Neural progenitor cell (in vitro differentiated cells): ENCODE measurements at regions not wholly inside any gene's neighbourhood (a gene's known extent, or its start where the extent isn't known, plus 50 kb on each side); places are given as distances from the start of the nearest gene placed in this dataset.

Source experiments
- DNase-seq: peaks from one replicate; pipeline ENCODE4 v3.0.0-alpha.2; 2016; ENCODE audit warnings: low spot score
- H2AFZ ChIP-seq: fragments of 200-600 bp; sonication (generic); replicated peaks from 2 replicates; pipeline ENCODE4 v1.6.1; 2016; ENCODE audit warnings: antibody characterized with exemption
- H3F3A ChIP-seq: fragments of 200-600 bp; sonication (generic); 2 replicates; pipeline ENCODE4 v1.6.1; 2016; ENCODE audit warnings: antibody characterized with exemption, low read depth
- H3K27ac ChIP-seq: fragments of 200-600 bp; sonication (generic); 2 replicates; pipeline ENCODE4 v1.5.1; 2016; ENCODE audit warnings: mild to moderate bottlenecking
- H3K27me3 ChIP-seq: fragments of 200-600 bp; sonication (generic); 2 replicates; pipeline ENCODE4 v1.6.1; 2016; ENCODE audit warnings: mild to moderate bottlenecking, moderate library complexity
- H3K36me3 ChIP-seq: fragments of 200-600 bp; sonication (generic); 2 replicates; pipeline ENCODE4 v1.5.1; 2016
- H3K4me1 ChIP-seq: fragments of 200-600 bp; sonication (generic); 2 replicates; pipeline ENCODE4 v1.6.1; 2016; ENCODE audit warnings: mixed run types
- H3K4me2 ChIP-seq: fragments of 200-600 bp; sonication (generic); 2 replicates; pipeline ENCODE4 v1.6.1; 2016
- H3K4me3 ChIP-seq: fragments of 200-600 bp; sonication (generic); 2 replicates; pipeline ENCODE4 v1.5.1; 2016
- H3K79me2 ChIP-seq: fragments of 200-600 bp; sonication (generic); 2 replicates; pipeline ENCODE4 v1.6.1; 2016; ENCODE audit warnings: low read depth
- H3K9ac ChIP-seq: fragments of 200-600 bp; sonication (generic); 2 replicates; pipeline ENCODE4 v1.6.1; 2016
- H3K9me3 ChIP-seq: fragments of 200-600 bp; sonication (generic); 2 replicates; pipeline ENCODE4 v1.5.1; 2016; ENCODE audit warnings: low read depth
- H4K20me1 ChIP-seq: fragments of 200-600 bp; sonication (generic); 2 replicates; pipeline ENCODE4 v1.6.1; 2016; ENCODE audit warnings: low read depth
- H3K27ac Mint-ChIP-seq: 3 replicates; pipeline ENCODE4 v1.8.0; 2021; ENCODE audit warnings: mixed read lengths
- H3K27me3 Mint-ChIP-seq: 2 replicates; pipeline ENCODE4 v1.8.0; 2022; ENCODE audit warnings: low read depth, mild to moderate bottlenecking, inconsistent platforms, moderate library complexity, mixed read lengths; ENCODE audit not compliant: insufficient read depth
- H3K36me3 Mint-ChIP-seq: 3 replicates; pipeline ENCODE4 v1.8.0; 2021; ENCODE audit warnings: mixed read lengths
- H3K4me1 Mint-ChIP-seq: 3 replicates; pipeline ENCODE4 v1.8.0; 2021; ENCODE audit warnings: mixed read lengths
- H3K4me3 Mint-ChIP-seq: 3 replicates; pipeline ENCODE4 v1.8.0; 2021; ENCODE audit warnings: mild to moderate bottlenecking, moderate library complexity, mixed read lengths
- H3K9me3 Mint-ChIP-seq: 3 replicates; pipeline ENCODE4 v1.8.0; 2020; ENCODE audit warnings: mixed read lengths
- EZH2 ChIP-seq: fragments of 200-600 bp; sonication (generic); IDR thresholded peaks from 2 replicates; pipeline ENCODE4 v1.6.1; 2017; ENCODE audit warnings: antibody characterized with exemption, mild to moderate bottlenecking, moderate library complexity
- EZH2phosphoT487 ChIP-seq: fragments of 200-600 bp; sonication (generic); IDR thresholded peaks from 2 replicates; pipeline ENCODE4 v1.6.1; 2017; ENCODE audit warnings: antibody characterized with exemption
- TF ChIP-seq, protein P1 (sequence below): fragments of 200-600 bp; sonication (generic); IDR thresholded peaks from 2 replicates; pipeline ENCODE4 v1.5.1; 2017; ENCODE audit warnings: antibody characterized with exemption, mild to moderate bottlenecking

DNA sequence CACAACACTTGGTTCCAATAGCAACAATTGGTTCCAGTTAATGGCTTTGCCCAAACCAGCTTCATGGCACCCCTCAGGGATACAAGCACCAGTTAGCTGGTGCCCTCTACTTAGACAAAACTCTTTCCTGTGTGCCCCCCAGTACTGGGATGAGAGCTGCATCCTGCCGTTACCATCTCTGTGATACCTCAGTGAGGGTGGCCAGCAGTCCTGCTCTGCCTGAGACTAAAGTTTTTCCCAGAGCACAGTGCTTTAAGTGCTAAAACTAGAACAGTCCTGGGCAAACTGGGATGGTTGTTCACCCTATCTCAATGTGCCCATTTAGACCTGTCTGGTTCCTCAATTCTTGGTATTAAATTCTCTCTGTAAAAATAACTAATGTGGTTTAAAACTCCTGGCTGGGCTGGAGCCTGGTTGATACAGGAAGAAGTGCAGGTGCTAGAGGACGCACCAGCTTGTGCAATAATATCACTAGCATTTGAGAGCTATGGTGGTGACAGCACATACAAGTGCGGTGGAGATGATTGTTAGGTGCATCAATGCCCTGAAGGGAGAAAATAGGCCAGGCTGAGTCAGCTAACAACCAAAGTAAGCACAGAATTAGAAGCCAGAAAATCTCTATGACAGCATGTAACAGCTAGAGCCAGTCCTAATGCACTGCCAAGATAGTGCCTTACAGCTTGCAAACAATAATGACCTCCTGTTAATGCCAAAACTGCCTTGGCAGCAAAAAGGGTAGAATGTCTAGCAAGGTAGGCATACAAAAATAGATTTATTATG lies 179.8 kb upstream of the GALNT2 start:
- Histone ChIP-seq H3K36me3 (no peaks in the 10 kb centered on the region), H3K27me3 (no peaks in the 10 kb centered on the region), H3K27ac (no peak overlapping the region), H3K4me1 (peaks cover 5% of the 10 kb centered on the region), H2AFZ (no peak overlapping the region), H3F3A (no peaks in the 10 kb centered on the region), H3K4me2 (no peak overlapping the region), H3K79me2 (no peaks in the 10 kb centered on the region), H3K4me3 (no peak overlapping the region), H3K9me3 (no peaks in the 10 kb centered on the region), H4K20me1 (no peaks in the 10 kb centered on the region), H3K9ac (no peak overlapping the region)
- Mint-ChIP-seq H3K9me3 (peaks cover 2% of the 10 kb centered on the region), H3K4me3 (no peak overlapping the region), H3K4me1 (peaks cover 6% of the 10 kb centered on the region), H3K27me3 (peaks cover 9% of the 10 kb centered on the region), H3K27ac (no peak overlapping the region), H3K36me3 (no peaks in the 10 kb centered on the region)
- no peak for DNase-seq
- TF ChIP-seq EZH2phosphoT487: no peak
- TF ChIP-seq, protein P1, sequence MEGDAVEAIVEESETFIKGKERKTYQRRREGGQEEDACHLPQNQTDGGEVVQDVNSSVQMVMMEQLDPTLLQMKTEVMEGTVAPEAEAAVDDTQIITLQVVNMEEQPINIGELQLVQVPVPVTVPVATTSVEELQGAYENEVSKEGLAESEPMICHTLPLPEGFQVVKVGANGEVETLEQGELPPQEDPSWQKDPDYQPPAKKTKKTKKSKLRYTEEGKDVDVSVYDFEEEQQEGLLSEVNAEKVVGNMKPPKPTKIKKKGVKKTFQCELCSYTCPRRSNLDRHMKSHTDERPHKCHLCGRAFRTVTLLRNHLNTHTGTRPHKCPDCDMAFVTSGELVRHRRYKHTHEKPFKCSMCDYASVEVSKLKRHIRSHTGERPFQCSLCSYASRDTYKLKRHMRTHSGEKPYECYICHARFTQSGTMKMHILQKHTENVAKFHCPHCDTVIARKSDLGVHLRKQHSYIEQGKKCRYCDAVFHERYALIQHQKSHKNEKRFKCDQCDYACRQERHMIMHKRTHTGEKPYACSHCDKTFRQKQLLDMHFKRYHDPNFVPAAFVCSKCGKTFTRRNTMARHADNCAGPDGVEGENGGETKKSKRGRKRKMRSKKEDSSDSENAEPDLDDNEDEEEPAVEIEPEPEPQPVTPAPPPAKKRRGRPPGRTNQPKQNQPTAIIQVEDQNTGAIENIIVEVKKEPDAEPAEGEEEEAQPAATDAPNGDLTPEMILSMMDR: no peak
- TF ChIP-seq EZH2: no peak

DNA sequence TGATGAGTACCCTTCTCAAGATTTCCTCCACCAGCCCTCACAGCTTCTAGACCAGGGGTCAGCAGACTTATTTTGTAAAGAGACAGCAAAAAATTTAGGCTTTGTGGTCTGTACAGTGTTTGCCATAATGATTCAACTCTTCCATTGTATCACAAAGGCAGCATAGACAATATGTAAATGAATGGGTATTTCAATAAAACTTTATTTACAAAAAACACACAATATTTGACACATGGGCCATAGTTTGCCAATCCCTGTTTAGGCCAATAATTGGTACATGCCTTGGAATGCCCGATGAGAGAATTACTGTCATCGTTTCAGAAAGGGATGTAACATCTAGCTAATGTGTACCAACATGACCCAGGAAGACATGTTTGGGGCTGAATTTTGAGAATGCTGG lies 178.9 kb upstream of the GALNT2 start:
- Histone ChIP-seq H3K27me3 (no peaks in the 10 kb centered on the region), H3F3A (no peaks in the 10 kb centered on the region), H3K4me1 (peaks cover 2% of the 10 kb centered on the region), H3K36me3 (no peaks in the 10 kb centered on the region), H3K9ac (no peak overlapping the region), H3K27ac (no peak overlapping the region), H3K4me3 (no peak overlapping the region), H3K9me3 (no peaks in the 10 kb centered on the region), H3K4me2 (no peak overlapping the region), H4K20me1 (no peaks in the 10 kb centered on the region), H3K79me2 (no peaks in the 10 kb centered on the region), H2AFZ (no peak overlapping the region)
- DNase-seq: no peak
- Mint-ChIP-seq H3K9me3 (peaks cover 2% of the 10 kb centered on the region), H3K4me1 (peaks cover 1% of the 10 kb centered on the region), H3K36me3 (no peaks in the 10 kb centered on the region), H3K27ac (no peak overlapping the region), H3K27me3 (peaks cover 11% of the 10 kb centered on the region), H3K4me3 (no peak overlapping the region)
- TF ChIP-seq, protein P1: no peak
- TF ChIP-seq EZH2 (no peak), EZH2phosphoT487 (no peak)

DNA sequence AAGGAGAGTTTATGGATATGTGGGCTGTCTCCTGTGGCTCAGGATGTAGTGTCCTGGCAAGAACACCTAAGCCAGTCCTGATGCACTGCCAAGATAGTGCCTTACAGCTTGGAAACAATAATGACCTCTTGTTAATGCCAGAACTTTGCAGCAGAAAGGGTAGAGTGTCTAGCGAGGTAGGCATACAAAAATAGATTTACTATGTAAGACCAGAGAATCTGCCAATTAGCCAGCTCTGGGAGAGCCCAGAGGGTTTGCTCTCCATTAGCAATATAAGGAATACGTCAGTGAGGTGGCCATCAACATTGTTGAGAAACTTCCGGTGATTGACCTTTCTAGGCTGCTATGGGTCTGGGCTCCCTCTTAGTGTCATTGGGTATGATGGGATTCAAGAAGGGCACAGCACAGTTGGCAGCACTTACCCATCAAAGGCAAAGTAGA lies 178.5 kb upstream of the GALNT2 start:
- no peaks in the 10 kb centered on the region for H3K27me3 ChIP-seq
- DNase-seq: no peak
- no peak overlapping the region for H3K9ac ChIP-seq
- TF ChIP-seq, protein P1: no peak
- TF ChIP-seq EZH2phosphoT487: no peak
- Mint-ChIP-seq H3K4me1 (no peaks in the 10 kb centered on the region), H3K4me3 (no peak overlapping the region), H3K9me3 (peaks cover 2% of the 10 kb centered on the region), H3K27ac (no peak overlapping the region), H3K36me3 (no peaks in the 10 kb centered on the region), H3K27me3 (peaks cover 12% of the 10 kb centered on the region)
- no peaks in the 10 kb centered on the region for H3F3A ChIP-seq
- H4K20me1 ChIP-seq: no peaks in the 10 kb centered on the region
- no peaks in the 10 kb centered on the region for H3K79me2 ChIP-seq
- no peak overlapping the region for H2AFZ ChIP-seq
- no peak overlapping the region for H3K4me3 ChIP-seq
- no peaks in the 10 kb centered on the region for H3K4me1 ChIP-seq
- no peak overlapping the region for H3K4me2 ChIP-seq
- no peaks in the 10 kb centered on the region for H3K9me3 ChIP-seq
- H3K27ac ChIP-seq: no peak overlapping the region
- no peaks in the 10 kb centered on the region for H3K36me3 ChIP-seq
